MCF 10A (cell line): ENCODE measurements at regions not wholly inside any gene's neighbourhood (a gene's known extent, or its start where the extent isn't known, plus 50 kb on each side); places are given as distances from the start of the nearest gene placed in this dataset.
"Not testable (repeated sequence)": the region's sequence is repeated elsewhere in the genome, so short reads cannot be mapped to it uniquely, and the experiment has no call there.

Experiments used
- BruUV-seq: library from RNA; stranded (reverse); fragments of 400-500 nt; replicated peaks from 2 replicates; lab custom pipeline; 2021; lab: Mats Ljungman, UMichigan
- CTCF ChIA-PET: fragments of 300-600 bp; sonication (Branson Sonifier 250); formaldehyde crosslinking; extraction: SDS; loops from one replicate; lab custom pipeline; 2021; ENCODE audit warnings: antibody characterized with exemption, inconsistent platforms; lab: Yijun Ruan, JAX
- POLR2A ChIA-PET: fragments of 300-600, 350-650 bp; sonication (Branson Sonifier 250); formaldehyde crosslinking; extraction: SDS; loops from one replicate; lab custom pipeline; 2020; ENCODE audit warnings: antibody characterized with exemption, inconsistent platforms; lab: Yijun Ruan, JAX
- DNase-seq: peaks from one replicate; pipeline ENCODE4 v3.0.0-alpha.2; 2018; ENCODE audit not compliant: unreplicated experiment
- H3K27ac Mint-ChIP-seq: one replicate; pipeline ENCODE4 v1.8.0; 2022; ENCODE audit warnings: mild to moderate bottlenecking, low read depth, mixed read lengths; ENCODE audit not compliant: unreplicated experiment
- H3K27me3 Mint-ChIP-seq: one replicate; pipeline ENCODE4 v1.8.0; 2022; ENCODE audit warnings: mixed read lengths; ENCODE audit not compliant: insufficient read depth, unreplicated experiment
- H3K36me3 Mint-ChIP-seq: one replicate; pipeline ENCODE4 v1.8.0; 2022; ENCODE audit warnings: mild to moderate bottlenecking, moderate library complexity, mixed read lengths; ENCODE audit not compliant: insufficient read depth, unreplicated experiment
- H3K4me1 Mint-ChIP-seq: one replicate; pipeline ENCODE4 v1.8.0; 2022; ENCODE audit warnings: mixed read lengths; ENCODE audit not compliant: insufficient read depth, unreplicated experiment
- H3K4me3 Mint-ChIP-seq: one replicate; pipeline ENCODE4 v1.8.0; 2022; ENCODE audit warnings: mild to moderate bottlenecking, moderate library complexity, mixed read lengths; ENCODE audit not compliant: unreplicated experiment
- H3K9me3 Mint-ChIP-seq: one replicate; pipeline ENCODE4 v1.8.0; 2022; ENCODE audit warnings: mixed read lengths; ENCODE audit not compliant: unreplicated experiment
- CTCF ChIP-seq: fragments of 200-600 bp; IDR thresholded peaks from one replicate; pipeline ENCODE4 v1.8.0; 2022; ENCODE audit warnings: antibody characterized with exemption, mild to moderate bottlenecking; ENCODE audit not compliant: unreplicated experiment
- intact Hi-C: fragments of 100-400 bp; cut with micrococcal nuclease; formaldehyde crosslinking; loops from 2 replicates; pipeline ENCODE4 v1.14.1; 2022

DNA sequence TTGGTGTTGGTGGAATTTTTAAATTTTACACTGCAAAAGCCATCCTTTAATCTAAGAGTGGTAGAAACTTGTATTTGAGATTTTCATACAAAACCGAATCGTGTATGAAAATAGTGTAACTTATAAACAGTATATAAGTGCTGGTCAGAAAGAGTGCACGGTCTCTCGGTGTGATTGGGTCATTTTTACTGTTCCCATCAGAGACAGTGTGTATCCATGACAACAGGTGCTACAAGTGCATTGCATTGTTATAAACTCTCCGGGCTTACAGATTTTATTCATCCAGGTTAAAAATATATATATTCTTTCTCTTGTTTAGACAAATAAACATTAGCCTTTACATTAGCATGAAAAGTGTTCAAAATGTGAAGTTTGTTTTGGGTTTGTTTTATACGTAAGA lies 721.9 kb downstream of the METTL4 start:
- CTCF ChIA-PET = no interaction called here
- no peak for TF ChIP-seq CTCF
- POLR2A ChIA-PET = no interaction called here

DNA sequence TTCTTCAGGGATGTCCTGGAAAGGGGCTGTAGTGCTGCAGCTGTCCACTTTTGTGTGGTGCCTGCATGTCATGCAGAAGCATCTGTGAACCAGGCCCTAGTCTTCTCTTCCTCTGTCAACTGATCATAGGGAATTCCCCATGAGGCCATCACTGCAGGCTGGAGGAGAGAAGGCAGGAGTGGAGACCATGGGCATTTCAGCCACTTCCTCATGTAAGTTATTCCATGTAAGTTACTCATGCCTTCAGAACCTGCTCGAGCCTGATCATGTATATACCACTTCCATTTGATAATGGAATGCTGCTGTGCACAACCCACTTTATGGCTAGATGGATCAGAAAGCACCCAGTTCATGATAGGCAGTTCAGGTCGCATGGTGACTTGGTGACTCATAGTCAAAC lies 714.0 kb downstream of the METTL4 start:
- not testable (repeated sequence) for BruUV-seq

More for the DNA sequence above, 721.9 kb downstream of the METTL4 start:
- Mint-ChIP-seq H3K9me3 (no peaks in the 10 kb centered on the region), H3K27me3 (no peaks in the 10 kb centered on the region), H3K27ac (no peak overlapping the region), H3K4me3 (no peak overlapping the region), H3K4me1 (peaks cover 31% of the 10 kb centered on the region), H3K36me3 (no peaks in the 10 kb centered on the region)
- no peak for DNase-seq
- BruUV-seq = no TSS peak
- intact Hi-C loops = no loop called here

GRCh38 chr18:1861473-1861872 lies 709.8 kb downstream of the METTL4 start:
- Mint-ChIP-seq H3K27ac (no peak overlapping the region), H3K4me1 (no peaks in the 10 kb centered on the region), H3K4me3 (no peak overlapping the region), H3K9me3 (no peaks in the 10 kb centered on the region), H3K36me3 (no peaks in the 10 kb centered on the region), H3K27me3 (no peaks in the 10 kb centered on the region)
- ChIA-PET CTCF (no interaction called here), POLR2A (no interaction called here)
- no TSS peak for BruUV-seq
- intact Hi-C loops = no loop called here
- DNase-seq = no peak
- TF ChIP-seq CTCF = no peak

More for the DNA sequence above, 714.0 kb downstream of the METTL4 start:
- POLR2A ChIA-PET, H3K27me3 Mint-ChIP-seq, H3K4me3 Mint-ChIP-seq, H3K36me3 Mint-ChIP-seq, intact Hi-C loops, H3K9me3 Mint-ChIP-seq, H3K4me1 Mint-ChIP-seq, DNase-seq, CTCF ChIA-PET, H3K27ac Mint-ChIP-seq: not testable (repeated sequence)

- Mint-ChIP-seq H3K4me3 (no peak overlapping the region), H3K27ac (no peak overlapping the region)
Observed at GRCh38 chr18:1865869-1866268, 705.4 kb downstream of the METTL4 start.

More at GRCh38 chr18:1865869-1866268, 705.4 kb downstream of the METTL4 start:
- ChIA-PET CTCF (no interaction called here), POLR2A (interaction anchor here (0.6 kb wide), 1 partner anchor 104 kb away, joined by 4 read pairs; no protein-coding TSS in a partner anchor)
- no peak for DNase-seq
- no peaks in the 10 kb centered on the region for H3K4me1 Mint-ChIP-seq
- no TSS peak for BruUV-seq
- intact Hi-C loops = no loop called here
- no peaks in the 10 kb centered on the region for H3K9me3 Mint-ChIP-seq
- no peaks in the 10 kb centered on the region for H3K27me3 Mint-ChIP-seq
- H3K36me3 Mint-ChIP-seq = no peaks in the 10 kb centered on the region
- no peak for TF ChIP-seq CTCF
